ENCODE measurements at regions not wholly inside any gene's neighbourhood (a gene's known extent, or its start where the extent isn't known, plus 50 kb on each side); places are given as distances from the start of the nearest gene placed in this dataset.

GRCh38 chr3:89606151-89606550, 498.7 kb downstream of the EPHA3 start:
- no peak overlapping the region for H3K4me3 Mint-ChIP-seq
- Histone ChIP-seq H3K9ac (ENCODE audit: low read length) (no peak overlapping the region), H4K20me1 (ENCODE audit: control insufficient read depth, insufficient read depth, low read length, poor library complexity, severe bottlenecking) (no peaks in the 10 kb centered on the region), H3K36me3 (replicated peaks in 1 of 2; ENCODE audit: control extremely low read depth in 1 of 2, control insufficient read depth in 1 of 2, extremely low read depth in 1 of 2, insufficient read depth in 2 of 2, low read length in 1 of 2) (no peaks in the 10 kb centered on the region), H3K27me3 (replicated peaks in 1 of 4; ENCODE audit: control extremely low read depth in 1 of 4, control insufficient read depth in 3 of 4, insufficient read depth in 4 of 4, low read length in 3 of 4) (no peaks in the 10 kb centered on the region), H3K79me2 (ENCODE audit: control insufficient read depth, insufficient read depth, low read length) (no peaks in the 10 kb centered on the region), H3K9me3 (ENCODE audit: control extremely low read depth in 1 of 3, control insufficient read depth in 2 of 3, insufficient read depth in 1 of 3, low read length in 2 of 3) (no peaks in the 10 kb centered on the region), H3K4me1 (ENCODE audit: control insufficient read depth in 2 of 2, insufficient read depth in 2 of 2, low read length in 2 of 2) (no peaks in the 10 kb centered on the region), H3K27ac (ENCODE audit: low read length in 2 of 2) (no peak overlapping the region), H3K4me3 (ENCODE audit: control extremely low read depth in 1 of 5, extremely low read depth in 1 of 5, insufficient read depth in 1 of 5, low read depth in 2 of 5, low read length in 4 of 5) (no peak overlapping the region), H2AFZ (ENCODE audit: insufficient read depth, low read depth, low read length, poor library complexity, severe bottlenecking) (no peak overlapping the region), H3K4me2 (replicated peaks; ENCODE audit: low read depth, low read length, poor library complexity, severe bottlenecking) (no peak overlapping the region)
- ATAC-seq (ENCODE audit: low read depth) (no peak), DNase-seq (no peak)
- no peak overlapping the region for H3K27ac Mint-ChIP-seq
- H3K9me3 Mint-ChIP-seq (ENCODE audit: insufficient read depth): peaks cover 3% of the 10 kb centered on the region
- no CpG with 5 or more reads among the region's 1 CpG for WGBS (ENCODE audit: insufficient coverage)
- ChIA-PET CTCF (no interaction called here), POLR2A (no interaction called here)
- TF ChIP-seq EZH2 (IDR thresholded peaks at IDR 0.05; ENCODE audit: borderline replicate concordance, insufficient read depth, low read depth, low read length, poor library complexity, severe bottlenecking): no peak
- TF ChIP-seq, protein P1, sequence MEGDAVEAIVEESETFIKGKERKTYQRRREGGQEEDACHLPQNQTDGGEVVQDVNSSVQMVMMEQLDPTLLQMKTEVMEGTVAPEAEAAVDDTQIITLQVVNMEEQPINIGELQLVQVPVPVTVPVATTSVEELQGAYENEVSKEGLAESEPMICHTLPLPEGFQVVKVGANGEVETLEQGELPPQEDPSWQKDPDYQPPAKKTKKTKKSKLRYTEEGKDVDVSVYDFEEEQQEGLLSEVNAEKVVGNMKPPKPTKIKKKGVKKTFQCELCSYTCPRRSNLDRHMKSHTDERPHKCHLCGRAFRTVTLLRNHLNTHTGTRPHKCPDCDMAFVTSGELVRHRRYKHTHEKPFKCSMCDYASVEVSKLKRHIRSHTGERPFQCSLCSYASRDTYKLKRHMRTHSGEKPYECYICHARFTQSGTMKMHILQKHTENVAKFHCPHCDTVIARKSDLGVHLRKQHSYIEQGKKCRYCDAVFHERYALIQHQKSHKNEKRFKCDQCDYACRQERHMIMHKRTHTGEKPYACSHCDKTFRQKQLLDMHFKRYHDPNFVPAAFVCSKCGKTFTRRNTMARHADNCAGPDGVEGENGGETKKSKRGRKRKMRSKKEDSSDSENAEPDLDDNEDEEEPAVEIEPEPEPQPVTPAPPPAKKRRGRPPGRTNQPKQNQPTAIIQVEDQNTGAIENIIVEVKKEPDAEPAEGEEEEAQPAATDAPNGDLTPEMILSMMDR (IDR thresholded peaks at IDR 0.05): no peak
- intact Hi-C loops (cut with micrococcal nuclease): no loop called here
- no peaks in the 10 kb centered on the region for H3K27me3 Mint-ChIP-seq
- H3K4me1 Mint-ChIP-seq: no peaks in the 10 kb centered on the region

GRCh38 chr3:89612027-89612426, 504.6 kb downstream of the EPHA3 start:
- Mint-ChIP-seq H3K4me3 (no peak overlapping the region), H3K4me1 (no peaks in the 10 kb centered on the region), H3K27me3 (no peaks in the 10 kb centered on the region), H3K27ac (no peak overlapping the region), H3K9me3 (ENCODE audit: insufficient read depth) (peaks cover 3% of the 10 kb centered on the region)
- ATAC-seq (ENCODE audit: low read depth): no peak
- Histone ChIP-seq H3K27ac (ENCODE audit: low read length in 2 of 2) (no peak overlapping the region), H3K4me3 (ENCODE audit: control extremely low read depth in 1 of 5, extremely low read depth in 1 of 5, insufficient read depth in 1 of 5, low read depth in 2 of 5, low read length in 4 of 5) (no peak overlapping the region), H3K36me3 (replicated peaks in 1 of 2; ENCODE audit: control extremely low read depth in 1 of 2, control insufficient read depth in 1 of 2, extremely low read depth in 1 of 2, insufficient read depth in 2 of 2, low read length in 1 of 2) (no peaks in the 10 kb centered on the region), H3K9ac (ENCODE audit: low read length) (no peak overlapping the region), H3K79me2 (ENCODE audit: control insufficient read depth, insufficient read depth, low read length) (no peaks in the 10 kb centered on the region), H3K4me2 (replicated peaks; ENCODE audit: low read depth, low read length, poor library complexity, severe bottlenecking) (no peak overlapping the region), H3K4me1 (ENCODE audit: control insufficient read depth in 2 of 2, insufficient read depth in 2 of 2, low read length in 2 of 2) (no peaks in the 10 kb centered on the region), H3K27me3 (replicated peaks in 1 of 4; ENCODE audit: control extremely low read depth in 1 of 4, control insufficient read depth in 3 of 4, insufficient read depth in 4 of 4, low read length in 3 of 4) (no peaks in the 10 kb centered on the region), H2AFZ (ENCODE audit: insufficient read depth, low read depth, low read length, poor library complexity, severe bottlenecking) (no peak overlapping the region), H4K20me1 (ENCODE audit: control insufficient read depth, insufficient read depth, low read length, poor library complexity, severe bottlenecking) (no peaks in the 10 kb centered on the region), H3K9me3 (ENCODE audit: control extremely low read depth in 1 of 3, control insufficient read depth in 2 of 3, insufficient read depth in 1 of 3, low read length in 2 of 3) (no peaks in the 10 kb centered on the region)
- TF ChIP-seq, protein P1 (IDR thresholded peaks at IDR 0.05): no peak
- no peak for TF ChIP-seq EZH2 (IDR thresholded peaks at IDR 0.05; ENCODE audit: borderline replicate concordance, insufficient read depth, low read depth, low read length, poor library complexity, severe bottlenecking)
- 100% methylated on average over 1 of the region's 1 CpG for WGBS (ENCODE audit: insufficient coverage)
- ChIA-PET CTCF (no interaction called here), POLR2A (no interaction called here)
- intact Hi-C loops (cut with micrococcal nuclease): no loop called here
- no peak for DNase-seq
